HG03045 (cell line): ENCODE measurements at regions not wholly inside any gene's neighbourhood (a gene's known extent, or its start where the extent isn't known, plus 50 kb on each side); places are given as distances from the start of the nearest gene placed in this dataset.

Source experiments
- ATAC-seq: cut with Tn5 transposase; IDR thresholded peaks from one replicate; pipeline ENCODE4 v1.9.1; 2021; ENCODE audit warnings: mild to moderate bottlenecking, moderate library complexity; ENCODE audit not compliant: unreplicated experiment

- no peak for ATAC-seq
Observed at GRCh38 chr2:225340923-225341322, 58.6 kb upstream of the NYAP2 start.

- no peak for ATAC-seq
Observed at GRCh38 chr2:225337183-225337582, 62.3 kb upstream of the NYAP2 start.

GRCh38 chr2:225334514-225334913 is 65.0 kb upstream of the NYAP2 start:
- no peak for ATAC-seq

- no peak for ATAC-seq
Observed at GRCh38 chr2:225328192-225328591, 71.3 kb upstream of the NYAP2 start.

GRCh38 chr2:225326969-225327368 is 72.5 kb upstream of the NYAP2 start:
- no peak for ATAC-seq

- ATAC-seq: no peak
Observed at GRCh38 chr2:225319872-225320271, 79.6 kb upstream of the NYAP2 start.

- no peak for ATAC-seq
Observed at GRCh38 chr2:225318440-225318839, 81.1 kb upstream of the NYAP2 start.

GRCh38 chr2:225317186-225317585 is 82.3 kb upstream of the NYAP2 start:
- ATAC-seq: no peak

GRCh38 chr2:225310745-225311144 is 88.8 kb upstream of the NYAP2 start:
- ATAC-seq: no peak

- ATAC-seq: no peak
Observed at GRCh38 chr2:225309516-225309915, 90.0 kb upstream of the NYAP2 start.

GRCh38 chr2:225296951-225297350 is 102.6 kb upstream of the NYAP2 start:
- no peak for ATAC-seq

- no peak for ATAC-seq
Observed at GRCh38 chr2:225295102-225295501, 104.4 kb upstream of the NYAP2 start.

- ATAC-seq: no peak
Observed at GRCh38 chr2:225293638-225294037, 105.9 kb upstream of the NYAP2 start.

GRCh38 chr2:225290757-225291400 is 108.6 kb upstream of the NYAP2 start:
- no peak for ATAC-seq

- no peak for ATAC-seq
Observed at GRCh38 chr2:225289659-225290058, 109.9 kb upstream of the NYAP2 start.

- ATAC-seq: no peak
Observed at GRCh38 chr2:225288986-225289385, 110.5 kb upstream of the NYAP2 start.

- ATAC-seq: peak; percentile 75
Observed at GRCh38 chr2:225282858-225283710, 116.4 kb upstream of the NYAP2 start.

GRCh38 chr2:225276207-225276606 is 123.3 kb upstream of the NYAP2 start:
- peak; percentile 90 for ATAC-seq

GRCh38 chr2:225275443-225275842 is 124.1 kb upstream of the NYAP2 start:
- ATAC-seq: no peak

GRCh38 chr2:225274751-225275150 is 124.8 kb upstream of the NYAP2 start:
- no peak for ATAC-seq

- no peak for ATAC-seq
Observed at GRCh38 chr2:225272173-225272572, 127.3 kb upstream of the NYAP2 start.

GRCh38 chr2:225270861-225271260 is 128.6 kb upstream of the NYAP2 start:
- peak; percentile 100 for ATAC-seq
